ENCODE measurements at regions not wholly inside any gene's neighbourhood (a gene's known extent, or its start where the extent isn't known, plus 50 kb on each side); places are given as distances from the start of the nearest gene placed in this dataset.

DNA sequence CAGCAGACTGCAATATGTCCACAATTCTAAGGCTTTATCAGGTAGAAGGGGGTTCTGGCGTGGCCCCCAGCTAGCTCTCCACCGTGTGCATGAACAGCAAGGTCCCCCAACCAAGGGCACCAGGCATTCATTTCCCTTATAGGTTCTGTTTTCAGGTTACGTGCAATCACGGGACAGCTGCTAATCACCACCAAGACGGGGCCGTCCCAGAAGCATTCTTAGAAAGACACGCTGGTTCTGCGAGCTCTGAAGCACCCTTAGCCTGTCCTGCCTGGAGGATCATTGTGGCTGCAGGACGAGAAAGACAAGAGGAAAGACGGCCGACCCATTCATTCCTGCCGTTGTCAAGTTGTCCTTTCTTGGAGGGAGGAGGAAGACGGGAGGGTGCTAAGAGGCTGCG is 302.9 kb downstream of the SOX9 start:
- no peak for DNase-seq (ENCODE audit: insufficient read length, low spot score)
- no peak for FAIRE-seq
- TF ChIP-seq, protein P1, sequence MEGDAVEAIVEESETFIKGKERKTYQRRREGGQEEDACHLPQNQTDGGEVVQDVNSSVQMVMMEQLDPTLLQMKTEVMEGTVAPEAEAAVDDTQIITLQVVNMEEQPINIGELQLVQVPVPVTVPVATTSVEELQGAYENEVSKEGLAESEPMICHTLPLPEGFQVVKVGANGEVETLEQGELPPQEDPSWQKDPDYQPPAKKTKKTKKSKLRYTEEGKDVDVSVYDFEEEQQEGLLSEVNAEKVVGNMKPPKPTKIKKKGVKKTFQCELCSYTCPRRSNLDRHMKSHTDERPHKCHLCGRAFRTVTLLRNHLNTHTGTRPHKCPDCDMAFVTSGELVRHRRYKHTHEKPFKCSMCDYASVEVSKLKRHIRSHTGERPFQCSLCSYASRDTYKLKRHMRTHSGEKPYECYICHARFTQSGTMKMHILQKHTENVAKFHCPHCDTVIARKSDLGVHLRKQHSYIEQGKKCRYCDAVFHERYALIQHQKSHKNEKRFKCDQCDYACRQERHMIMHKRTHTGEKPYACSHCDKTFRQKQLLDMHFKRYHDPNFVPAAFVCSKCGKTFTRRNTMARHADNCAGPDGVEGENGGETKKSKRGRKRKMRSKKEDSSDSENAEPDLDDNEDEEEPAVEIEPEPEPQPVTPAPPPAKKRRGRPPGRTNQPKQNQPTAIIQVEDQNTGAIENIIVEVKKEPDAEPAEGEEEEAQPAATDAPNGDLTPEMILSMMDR (IDR thresholded peaks at IDR 0.05; ENCODE audit: insufficient read depth, missing control alignments): no peak

DNA sequence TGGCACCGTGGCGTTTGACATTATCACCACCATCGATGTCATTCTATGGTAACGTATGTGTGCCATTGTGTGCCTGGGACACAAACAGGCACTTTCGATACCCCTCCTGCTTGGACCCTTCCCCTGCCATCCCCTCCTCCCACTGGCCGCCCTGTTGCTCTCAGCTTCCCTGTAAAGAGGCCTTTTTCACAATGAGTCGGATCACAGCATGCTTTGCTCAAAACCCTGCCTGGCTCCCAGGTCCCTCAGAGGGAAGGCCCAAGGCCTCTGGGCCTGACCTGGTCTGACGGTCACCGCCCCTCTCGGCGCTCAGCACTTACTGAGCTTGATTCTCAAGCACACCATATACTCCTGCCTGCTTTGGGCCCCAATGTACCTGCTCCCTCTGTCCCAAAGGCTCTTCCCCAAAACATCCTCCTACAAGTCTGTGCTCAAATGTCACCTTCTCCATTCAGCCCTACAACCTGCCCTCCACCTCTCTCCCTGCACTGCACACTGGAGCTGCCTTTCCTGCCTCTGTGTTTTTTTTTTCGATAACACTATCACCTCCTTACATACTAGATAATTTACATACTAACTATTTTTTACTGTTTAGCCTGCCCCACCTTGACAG is 303.8 kb downstream of the SOX9 start:
- DNase-seq (ENCODE audit: insufficient read length, low spot score) (no peak), FAIRE-seq (no peak)
- TF ChIP-seq, protein P1 (IDR thresholded peaks at IDR 0.05; ENCODE audit: insufficient read depth, missing control alignments): no peak

GRCh38 chr17:72425133-72425793 is 304.4 kb downstream of the SOX9 start:
- DNase-seq (ENCODE audit: insufficient read length, low spot score): no peak
- TF ChIP-seq, protein P1 (IDR thresholded peaks at IDR 0.05; ENCODE audit: insufficient read depth, missing control alignments): no peak
- FAIRE-seq: no peak

GRCh38 chr17:72425794-72426168 is 305.0 kb downstream of the SOX9 start:
- TF ChIP-seq, protein P1 (IDR thresholded peaks at IDR 0.05; ENCODE audit: insufficient read depth, missing control alignments): no peak
- FAIRE-seq: no peak
- DNase-seq (ENCODE audit: insufficient read length, low spot score): no peak

DNA sequence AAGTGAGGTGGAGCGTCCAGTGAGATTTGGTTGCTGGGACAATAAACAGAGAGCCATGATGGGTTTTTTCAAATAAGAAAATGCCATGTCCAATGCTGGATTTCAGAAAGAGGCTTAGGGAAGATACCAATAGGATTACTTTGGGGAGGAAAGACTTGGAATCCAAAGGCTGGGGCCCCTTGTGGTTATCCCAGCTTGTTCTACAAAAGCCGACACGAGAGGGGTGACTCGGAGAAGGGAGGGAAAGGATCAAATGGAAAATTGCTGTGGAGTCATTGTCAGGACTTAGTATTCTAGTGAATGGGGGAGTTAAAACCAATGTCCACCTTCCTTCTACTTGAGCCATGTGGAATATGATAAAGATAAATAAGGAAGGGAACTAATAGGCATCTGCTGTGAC is 305.5 kb downstream of the SOX9 start:
- FAIRE-seq (no peak), DNase-seq (ENCODE audit: insufficient read length, low spot score) (no peak)
- TF ChIP-seq, protein P1 (IDR thresholded peaks at IDR 0.05; ENCODE audit: insufficient read depth, missing control alignments): no peak

DNA sequence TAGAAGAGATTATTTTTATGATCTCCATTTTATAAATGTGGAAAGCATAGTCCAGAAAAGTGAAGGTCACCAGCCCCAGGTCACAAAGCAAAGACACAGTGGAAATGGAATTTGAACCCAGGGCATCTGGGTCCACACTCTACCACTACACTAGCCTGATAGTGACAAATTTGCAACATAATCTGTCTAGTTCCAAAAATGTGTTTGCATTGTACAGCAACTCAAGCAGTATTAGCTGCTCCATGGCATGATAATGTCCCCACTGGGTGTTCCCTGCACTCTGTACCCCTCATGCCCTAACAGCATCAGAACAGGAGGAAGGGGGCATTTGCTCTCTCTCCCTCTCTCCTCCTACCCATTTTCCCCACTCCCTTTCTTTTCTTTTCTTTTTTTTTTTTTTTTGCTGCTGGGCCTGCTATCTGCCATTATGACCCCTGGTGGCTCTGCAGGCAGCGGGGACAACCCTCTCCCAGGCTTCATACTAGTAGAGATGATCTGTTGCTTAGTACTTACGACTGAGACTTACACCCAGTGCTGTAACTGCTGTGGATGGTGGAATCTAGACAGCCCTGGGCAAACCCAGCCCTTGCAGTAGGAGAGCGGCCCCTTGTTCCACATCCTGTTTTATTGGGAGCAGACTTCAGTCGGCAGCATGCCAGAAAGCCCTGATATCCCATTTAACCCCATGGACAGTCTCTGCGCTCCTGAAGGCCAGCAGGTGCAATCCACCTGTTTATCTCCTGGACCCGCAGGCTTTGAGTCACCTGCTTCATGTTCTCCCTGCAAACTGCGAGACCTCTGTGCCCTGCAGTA is 306.3 kb downstream of the SOX9 start:
- DNase-seq (ENCODE audit: insufficient read length, low spot score) (no peak), FAIRE-seq (no peak)
- TF ChIP-seq, protein P1 (IDR thresholded peaks at IDR 0.05; ENCODE audit: insufficient read depth, missing control alignments): no peak

DNA sequence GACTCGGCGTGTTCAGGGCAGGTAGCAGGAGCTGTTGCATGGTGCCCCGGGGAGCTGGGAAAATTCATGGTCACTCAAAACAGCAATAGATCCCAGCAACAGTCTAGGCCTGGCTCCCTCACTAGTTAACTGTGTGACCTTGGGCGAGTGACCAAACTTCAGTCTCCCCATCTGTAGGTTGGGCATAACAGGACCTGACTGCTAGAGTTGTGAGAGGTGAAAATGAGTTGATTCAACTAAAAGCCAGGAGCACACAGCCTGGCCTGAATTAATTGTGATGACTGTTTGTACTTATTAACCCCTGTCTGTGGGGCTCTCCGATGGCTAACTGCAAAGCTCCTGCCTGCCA is 306.9 kb downstream of the SOX9 start:
- FAIRE-seq (no peak), DNase-seq (ENCODE audit: insufficient read length, low spot score) (no peak)
- TF ChIP-seq, protein P1 (IDR thresholded peaks at IDR 0.05; ENCODE audit: insufficient read depth, missing control alignments): no peak
